ENCODE measurements at regions not wholly inside any gene's neighbourhood (a gene's known extent, or its start where the extent isn't known, plus 50 kb on each side); places are given as distances from the start of the nearest gene placed in this dataset.

GRCh38 chrX:113920661-113921060 lies 663.2 kb upstream of the HTR2C start (continued):
- TF ChIP-seq ZNF645 (tag by site-specific recombination; IDR thresholded peaks at IDR 0.05) (no peak), ZBTB21 (tag by site-specific recombination; IDR thresholded peaks at IDR 0.05) (no peak), ZNF777 (tag by site-specific recombination; IDR thresholded peaks at IDR 0.05; ENCODE audit: borderline replicate concordance) (no peak)

GRCh38 chrX:113919387-113919786 lies 664.5 kb upstream of the HTR2C start:
- Histone ChIP-seq H3K4me3 (ENCODE audit: low read depth, low read length) (no peak overlapping the region), H3K27ac (ENCODE audit: extremely low read depth, low read depth, low read length) (no peak overlapping the region), H3K4me1 (ENCODE audit: control insufficient read depth, insufficient read depth, low read length) (no peaks in the 10 kb centered on the region), H3K36me3 (ENCODE audit: control insufficient read depth in 2 of 2, insufficient read depth in 1 of 2, low read length in 2 of 2) (no peaks in the 10 kb centered on the region), H3K9me3 (ENCODE audit: control insufficient read depth, insufficient read depth, low read depth, low read length) (no peaks in the 10 kb centered on the region)
- TF ChIP-seq ZNF768 (tag by site-specific recombination; IDR thresholded peaks at IDR 0.05): no peak
- TF ChIP-seq ZNF23 (tag by site-specific recombination; IDR thresholded peaks at IDR 0.05; ENCODE audit: borderline replicate concordance): no peak
- TF ChIP-seq PBX3 (CRISPR knock-in tag; IDR thresholded peaks at IDR 0.05): no peak
- TF ChIP-seq ZBTB44 (tag by site-specific recombination; IDR thresholded peaks at IDR 0.05): no peak
- no peak for TF ChIP-seq ZNF37A (tag by site-specific recombination; IDR thresholded peaks at IDR 0.05)
- TF ChIP-seq INSM2 (tag by site-specific recombination; IDR thresholded peaks at IDR 0.05): no peak
- no peak for TF ChIP-seq ZNF302 (tag by site-specific recombination; IDR thresholded peaks at IDR 0.05; ENCODE audit: low read depth)
- TF ChIP-seq PRDM6 (tag by site-specific recombination; IDR thresholded peaks at IDR 0.05): no peak
- no peak for TF ChIP-seq TCF7L2 (IDR thresholded peaks at IDR 0.05; ENCODE audit: borderline replicate concordance, low read depth, low read length)
- no peak for TF ChIP-seq ZNF350 (tag by site-specific recombination; IDR thresholded peaks at IDR 0.05)
- TF ChIP-seq ZBTB7A (tag by site-specific recombination; IDR thresholded peaks at IDR 0.05; ENCODE audit: low read depth): no peak
- no peak for TF ChIP-seq ZSCAN30 (tag by site-specific recombination; IDR thresholded peaks at IDR 0.05)
- no peak for TF ChIP-seq ZNF138 (tag by site-specific recombination; IDR thresholded peaks at IDR 0.05; ENCODE audit: borderline replicate concordance)
- TF ChIP-seq ZNF10 (tag by site-specific recombination; IDR thresholded peaks at IDR 0.05): no peak
- TF ChIP-seq YY1 (tag by site-specific recombination; IDR thresholded peaks at IDR 0.05): no peak
- TF ChIP-seq ZNF701 (tag by site-specific recombination; IDR thresholded peaks at IDR 0.05): no peak
- TF ChIP-seq MYNN (tag by site-specific recombination; IDR thresholded peaks at IDR 0.05; ENCODE audit: borderline replicate concordance): no peak
- TF ChIP-seq ZFP37 (tag by site-specific recombination; IDR thresholded peaks at IDR 0.05): no peak
- TF ChIP-seq ZNF280D (tag by site-specific recombination; IDR thresholded peaks at IDR 0.05): no peak
- ChIA-PET CTCF (no interaction called here), POLR2A (no interaction called here)

Data from HEK293 (cell line).